Tibial nerve (tissue), 4 donors: ENCODE measurements at regions not wholly inside any gene's neighbourhood (a gene's known extent, or its start where the extent isn't known, plus 50 kb on each side); places are given as distances from the start of the nearest gene placed in this dataset.

Experiments
- DNase-seq, 2 donors: peaks; one replicate each; pipeline ENCODE4 v3.0.0-alpha.2; 2019; ENCODE audit warnings: low spot score in 2 of 2
- H3K27ac ChIP-seq, 4 donors: fragments of 200-600 bp; sonication (generic) in 3 of 4; one replicate each; pipeline ENCODE4 v1.5.1; 2017 to 2019; ENCODE audit warnings: mild to moderate bottlenecking in 1 of 4
- H3K27me3 ChIP-seq, 2 donors: fragments of 200-600 bp; sonication (generic) in 1 of 2; one replicate each; pipeline versions ENCODE4 v1.5.1 to v1.6.0; 2017 to 2019
- H3K36me3 ChIP-seq, 3 donors: fragments of 200-600 bp; sonication (generic); one replicate each; pipeline ENCODE4 v1.5.1; 2018 to 2019
- H3K4me1 ChIP-seq, 4 donors: fragments of 200-600 bp; sonication (generic) in 3 of 4; one replicate each; pipeline ENCODE4 v1.5.1; 2017 to 2019
- H3K4me3 ChIP-seq, 4 donors: fragments of 200-600 bp; sonication (generic) in 3 of 4; one replicate each; pipeline ENCODE4 v1.5.1; 2017 to 2019; ENCODE audit warnings: mild to moderate bottlenecking in 1 of 4, moderate library complexity in 1 of 4
- H3K9me3 ChIP-seq, 4 donors: fragments of 200-600 bp; sonication (generic) in 3 of 4; one replicate each; pipeline ENCODE4 v1.5.1; 2017 to 2019
- CTCF ChIP-seq, 5 experiments: fragments of 200-600 bp in 3 of 5; fragments of 450-650 bp in 2 of 5; sonication (generic) in 3 of 5; IDR thresholded peaks; one replicate each; pipeline ENCODE4 v1.5.1; 2016 to 2019; ENCODE audit warnings: antibody characterized with exemption in 5 of 5, mild to moderate bottlenecking in 3 of 5, moderate library complexity in 2 of 5
- EP300 ChIP-seq, 2 donors: sonication (generic); formaldehyde crosslinking; IDR thresholded peaks; one replicate each; pipeline ENCODE4 v1.6.1; 2017; ENCODE audit warnings: antibody characterized with exemption in 2 of 2, mild to moderate bottlenecking in 1 of 2
- POLR2A ChIP-seq, 2 donors: fragments of 450-650 bp; IDR thresholded peaks; one replicate each; pipeline ENCODE4 v1.6.1; 2017; ENCODE audit warnings: antibody characterized with exemption in 2 of 2, mild to moderate bottlenecking in 2 of 2, moderate library complexity in 2 of 2
- WGBS, 2 donors: methylation state at CpG; one replicate each; pipeline ENCODE4 v1.1.5; 2018; 5-methylcytosine and 5-hydroxymethylcytosine counted together

- no peak for TF ChIP-seq CTCF (IDR thresholded peaks at IDR 0.05)
- Histone ChIP-seq H3K4me3 (no peak overlapping the region), H3K27me3 (no peaks in the 10 kb centered on the region), H3K9me3 (no peaks in the 10 kb centered on the region), H3K36me3 (no peaks in the 10 kb centered on the region), H3K27ac (no peak overlapping the region), H3K4me1 (no peaks in the 10 kb centered on the region)
- DNase-seq, result no peak
Observed at GRCh38 chr3:118401887-118402286, 632.8 kb downstream of the IGSF11 start.

DNA sequence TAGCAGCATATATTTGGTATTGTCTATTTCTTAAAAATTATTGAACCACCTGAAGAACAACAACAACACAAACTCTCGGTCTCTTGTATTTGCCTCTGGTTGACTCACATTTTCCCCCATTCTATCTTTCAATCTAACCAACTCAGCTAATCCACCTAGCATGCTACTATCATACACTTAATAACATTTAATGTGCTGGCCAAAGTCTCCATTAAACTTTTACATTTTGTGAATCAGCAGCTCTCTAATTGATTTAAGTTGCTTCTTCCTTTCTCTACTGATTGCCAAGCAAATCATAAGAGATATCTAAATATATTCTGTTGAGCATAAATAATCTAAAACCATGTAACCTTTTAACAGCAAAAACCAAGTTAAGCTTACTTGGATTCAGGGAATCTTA, 631.7 kb downstream of the IGSF11 start:
- no peak for DNase-seq
- Histone ChIP-seq H3K4me1 (no peaks in the 10 kb centered on the region), H3K27ac (no peak overlapping the region), H3K9me3 (no peaks in the 10 kb centered on the region), H3K27me3 (no peaks in the 10 kb centered on the region), H3K36me3 (no peaks in the 10 kb centered on the region), H3K4me3 (no peak overlapping the region)
- TF ChIP-seq CTCF (IDR thresholded peaks at IDR 0.05), result no peak
- TF ChIP-seq POLR2A (IDR thresholded peaks at IDR 0.05), result no peak
- no peak for TF ChIP-seq EP300 (IDR thresholded peaks at IDR 0.05)
- 89 to 91% methylated on average over 1 of the region's 1 CpG for WGBS, 2 donors

GRCh38 chr3:118406562-118406961, 628.1 kb downstream of the IGSF11 start:
- WGBS, 2 donors, result 66 to 72% methylated on average over 2 of the region's 2 CpGs
- TF ChIP-seq EP300 (IDR thresholded peaks at IDR 0.05) (no peak), POLR2A (IDR thresholded peaks at IDR 0.05) (no peak), CTCF (IDR thresholded peaks at IDR 0.05) (no peak)

DNA sequence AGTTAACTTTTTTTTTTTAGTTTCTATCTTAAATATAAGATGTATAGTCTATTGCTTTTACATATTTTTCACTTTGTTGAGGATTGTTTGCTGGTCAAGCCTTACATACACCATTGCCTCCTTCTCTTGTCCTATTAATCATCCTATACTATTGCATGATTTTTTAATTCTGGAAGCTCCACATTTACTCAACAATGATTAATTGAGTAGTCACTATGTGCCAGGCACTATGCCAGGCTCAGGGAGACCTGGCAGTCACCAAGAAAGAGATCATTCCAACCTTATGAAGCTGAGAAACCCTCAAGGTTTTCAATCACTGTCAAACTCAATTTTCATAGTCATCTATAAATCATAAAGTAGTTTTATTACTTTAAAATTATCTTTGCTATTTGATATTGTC, 626.2 kb downstream of the IGSF11 start:
- H3K36me3 ChIP-seq, result no peaks in the 10 kb centered on the region
- H3K9me3 ChIP-seq, result peaks cover 0 to 5% (median 0%) of the 10 kb centered on the region in 4 donors
- no peaks in the 10 kb centered on the region for H3K4me1 ChIP-seq
- H3K27me3 ChIP-seq, result no peaks in the 10 kb centered on the region
- no peak overlapping the region for H3K4me3 ChIP-seq
- DNase-seq, result no peak
- no peak overlapping the region for H3K27ac ChIP-seq
- TF ChIP-seq POLR2A (IDR thresholded peaks at IDR 0.05), result no peak
- no peak for TF ChIP-seq CTCF (IDR thresholded peaks at IDR 0.05)

More at GRCh38 chr3:118406562-118406961, 628.1 kb downstream of the IGSF11 start:
- H3K4me3 ChIP-seq, result no peak overlapping the region
- H3K9me3 ChIP-seq, result peaks cover 0 to 5% (median 0%) of the 10 kb centered on the region in 4 donors
- no peak overlapping the region for H3K27ac ChIP-seq
- no peaks in the 10 kb centered on the region for H3K36me3 ChIP-seq
- DNase-seq, result no peak
- H3K27me3 ChIP-seq, result no peaks in the 10 kb centered on the region
- no peaks in the 10 kb centered on the region for H3K4me1 ChIP-seq

DNA sequence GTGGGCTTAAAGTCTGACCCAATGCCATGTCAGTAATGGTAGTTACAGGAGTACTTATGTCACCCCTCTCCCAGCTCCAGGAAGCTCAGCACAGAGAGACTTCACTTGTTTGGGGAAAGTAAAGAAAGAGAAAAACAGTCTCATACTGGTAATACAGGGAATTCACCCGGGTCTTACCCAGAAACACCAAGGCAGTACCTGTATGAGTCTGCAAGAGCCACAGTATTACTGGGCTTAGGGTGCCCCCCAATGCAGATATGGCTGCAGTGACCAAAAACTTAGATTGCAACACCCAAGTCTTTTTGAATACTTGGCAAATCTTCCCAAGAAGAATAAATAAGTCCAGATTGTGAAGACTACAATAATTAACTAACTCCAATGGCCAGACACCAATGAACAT, 622.1 kb downstream of the IGSF11 start:
- WGBS, 2 donors, result 86 to 90% methylated on average over 1 of the region's 1 CpG
- no peak for TF ChIP-seq CTCF (IDR thresholded peaks at IDR 0.05)
- no peak for TF ChIP-seq POLR2A (IDR thresholded peaks at IDR 0.05)
- no peak for TF ChIP-seq EP300 (IDR thresholded peaks at IDR 0.05)
- no peak for DNase-seq

More for the DNA sequence above, 622.1 kb downstream of the IGSF11 start:
- Histone ChIP-seq H3K4me1 (no peaks in the 10 kb centered on the region), H3K27me3 (no peaks in the 10 kb centered on the region), H3K4me3 (no peak overlapping the region), H3K36me3 (no peaks in the 10 kb centered on the region), H3K27ac (no peak overlapping the region), H3K9me3 (peaks cover 0 to 5% (median 0%) of the 10 kb centered on the region in 4 donors)
